Stimulated activated CD4-positive, alpha-beta T cell treated with anti-CD3 and anti-CD28 coated beads, TNF-alpha, amount 100 ng/mL, for 4 hours (primary cell): ENCODE measurements at regions not wholly inside any gene's neighbourhood (a gene's known extent, or its start where the extent isn't known, plus 50 kb on each side); places are given as distances from the start of the nearest gene placed in this dataset.
"Not testable (repeated sequence)": the region's sequence is repeated elsewhere in the genome, so short reads cannot be mapped to it uniquely, and the experiment has no call there.

ENCODE experiments used
- DNase-seq, 3 experiments: peaks; one replicate each; pipeline ENCODE4 v3.0.0-alpha.2; 2020; ENCODE audit warnings: low read depth in 3 of 3

DNA sequence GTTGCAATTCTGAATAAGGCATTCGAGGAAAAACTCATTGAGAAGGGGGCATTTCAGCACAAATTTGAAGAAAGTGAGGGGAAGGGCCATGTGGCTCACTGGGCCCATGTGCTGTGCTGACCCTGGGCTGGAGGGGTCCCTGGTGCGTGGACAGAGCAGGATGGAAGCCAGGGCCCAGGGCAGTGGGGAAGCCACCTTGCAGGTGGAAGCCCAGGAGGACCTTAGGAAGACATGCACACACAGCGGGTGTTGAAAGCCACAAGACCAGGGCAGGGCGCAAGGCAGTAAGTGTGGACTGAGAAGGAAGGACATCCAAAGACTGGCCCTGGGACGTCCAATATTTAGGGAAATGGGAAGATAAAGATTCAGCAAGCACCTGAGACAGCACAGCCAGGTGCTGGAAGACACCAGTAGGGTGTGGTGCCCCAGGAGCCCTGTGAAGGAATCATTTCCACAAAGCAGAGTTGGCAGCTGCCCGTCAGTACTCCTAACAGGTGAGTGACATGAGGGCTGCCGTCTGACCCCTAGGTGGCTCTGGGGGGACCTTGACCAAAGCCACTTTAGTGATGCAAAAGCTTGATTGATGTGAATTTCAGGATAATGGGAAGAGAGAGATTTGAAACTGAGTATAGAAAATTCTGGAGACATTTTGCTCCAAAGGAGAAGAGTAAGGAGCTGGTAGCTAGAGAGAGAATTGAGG, 254.4 kb upstream of the EXOC2 start:
- no peak for DNase-seq

DNA sequence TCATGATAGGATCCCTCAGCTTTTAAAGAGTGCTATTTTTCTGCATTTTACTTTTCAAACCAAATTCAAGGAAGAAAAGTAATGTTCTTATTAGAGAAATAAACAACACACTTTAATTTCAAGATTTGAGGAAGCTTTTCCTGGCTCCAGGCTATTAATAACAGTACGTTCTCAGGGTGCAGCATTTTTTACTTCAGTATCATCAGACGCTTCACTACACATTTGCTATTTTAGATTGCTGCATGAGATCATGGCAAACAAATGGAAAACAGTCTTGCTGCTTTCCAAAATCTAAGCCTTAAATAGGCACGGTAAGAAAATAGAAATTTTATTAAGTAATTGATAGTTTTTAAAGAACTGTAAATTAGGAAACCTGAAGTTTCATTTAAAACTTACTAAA, 253.6 kb upstream of the EXOC2 start:
- DNase-seq: no peak

DNA sequence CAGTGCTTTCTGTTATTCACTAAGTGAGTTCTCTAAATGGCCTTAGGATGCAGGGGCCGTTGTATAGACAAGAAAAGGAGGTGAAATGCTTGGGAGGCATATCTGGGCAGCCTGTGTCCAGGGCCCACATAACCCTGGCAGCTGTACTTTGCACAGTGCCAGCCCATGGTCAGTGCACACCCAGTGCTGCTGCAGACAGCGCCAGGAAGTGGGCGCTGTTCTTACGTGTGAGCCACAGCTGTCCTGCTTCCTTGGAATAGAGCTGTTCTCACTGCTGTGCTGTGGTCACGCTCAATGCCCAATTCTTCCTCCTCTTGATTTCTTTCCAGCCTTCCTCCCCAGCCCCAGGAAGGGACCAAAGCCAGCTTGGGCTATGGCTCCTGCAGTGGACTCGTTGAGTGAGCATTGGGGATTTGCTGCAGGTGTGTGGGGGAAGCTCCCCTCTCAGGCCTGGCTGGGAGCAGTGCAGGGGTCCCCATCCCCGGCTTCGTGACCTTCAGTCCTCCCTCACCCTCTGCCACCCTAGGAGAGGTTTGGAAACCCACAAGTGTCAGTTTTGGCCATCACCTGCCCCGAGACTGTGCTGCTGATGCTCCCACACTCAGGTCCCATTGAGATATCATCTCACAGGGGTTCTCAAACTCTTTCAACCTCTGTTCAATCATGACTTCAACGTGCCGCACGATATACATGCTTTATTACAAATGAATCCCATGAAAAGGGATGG, 246.8 kb upstream of the EXOC2 start:
- no peak for DNase-seq

DNA sequence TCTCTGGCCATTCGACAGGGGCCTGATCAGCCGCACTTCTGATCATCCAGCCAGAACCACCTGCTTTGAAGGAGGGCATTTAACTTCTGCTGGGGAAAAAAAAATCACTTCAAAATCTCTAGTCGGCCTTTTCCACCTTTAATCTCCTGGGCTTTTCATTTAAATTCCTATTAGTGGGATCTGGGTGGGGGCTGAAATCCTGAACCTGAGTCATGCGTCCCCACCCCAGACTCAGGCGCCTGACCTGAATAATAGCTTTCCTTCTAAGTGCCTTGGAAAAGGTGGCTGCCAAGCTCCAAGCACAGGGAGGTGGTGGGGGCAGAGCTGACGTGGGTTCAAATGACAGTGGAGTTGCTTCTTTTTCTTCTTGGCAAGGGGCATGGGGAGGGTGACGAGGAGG, 246.0 kb upstream of the EXOC2 start:
- DNase-seq: no peak

DNA sequence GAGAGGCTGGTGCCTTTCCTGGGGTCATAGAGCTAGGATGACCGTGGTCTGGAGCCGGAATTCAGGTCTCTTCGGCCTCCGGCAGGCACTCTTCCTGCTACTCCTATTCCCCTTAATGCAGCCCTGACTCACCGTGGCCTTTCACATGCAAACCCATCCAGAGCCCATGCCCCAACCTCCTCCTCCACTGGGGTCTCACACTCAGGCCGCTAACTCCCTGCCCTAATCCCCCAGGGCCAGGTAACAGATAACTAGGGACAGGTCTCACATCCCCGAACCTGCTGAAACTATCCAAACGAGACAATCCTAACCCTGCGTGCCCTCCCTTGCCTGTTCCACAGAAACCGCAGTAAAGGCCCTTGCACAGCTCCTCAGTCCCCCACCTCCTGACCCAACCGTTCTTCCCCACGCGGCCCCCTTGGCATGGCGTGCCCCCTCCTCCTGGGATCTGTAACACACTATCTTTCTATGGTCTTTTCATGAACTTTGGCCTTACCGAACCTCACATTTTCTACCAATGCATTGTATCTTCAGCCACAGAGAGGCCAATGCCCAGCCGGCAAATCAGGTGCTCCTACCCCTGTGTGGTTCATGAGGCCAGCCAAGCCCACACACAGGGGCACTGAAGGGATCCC, 245.4 kb upstream of the EXOC2 start:
- no peak for DNase-seq

DNA sequence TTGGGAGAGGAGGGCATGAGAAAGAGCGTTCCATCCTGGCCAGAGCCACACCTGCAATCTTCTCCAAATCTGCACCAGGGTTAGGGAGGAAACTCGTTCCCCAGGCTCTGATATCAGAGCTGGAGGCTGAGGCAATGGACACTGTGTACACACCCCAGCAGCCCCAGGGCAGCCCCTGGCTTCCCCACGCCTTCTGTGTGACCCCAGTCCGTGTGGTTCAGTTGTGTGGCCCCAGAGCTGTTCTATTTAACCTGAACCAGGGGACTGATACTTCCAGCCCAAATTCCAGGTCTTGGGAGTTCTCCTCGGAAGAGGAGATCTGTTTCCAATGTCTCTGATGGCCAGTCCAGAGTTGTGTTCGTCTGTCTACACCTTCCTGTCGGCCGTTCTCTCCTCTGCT, 242.6 kb upstream of the EXOC2 start:
- no peak for DNase-seq

DNA sequence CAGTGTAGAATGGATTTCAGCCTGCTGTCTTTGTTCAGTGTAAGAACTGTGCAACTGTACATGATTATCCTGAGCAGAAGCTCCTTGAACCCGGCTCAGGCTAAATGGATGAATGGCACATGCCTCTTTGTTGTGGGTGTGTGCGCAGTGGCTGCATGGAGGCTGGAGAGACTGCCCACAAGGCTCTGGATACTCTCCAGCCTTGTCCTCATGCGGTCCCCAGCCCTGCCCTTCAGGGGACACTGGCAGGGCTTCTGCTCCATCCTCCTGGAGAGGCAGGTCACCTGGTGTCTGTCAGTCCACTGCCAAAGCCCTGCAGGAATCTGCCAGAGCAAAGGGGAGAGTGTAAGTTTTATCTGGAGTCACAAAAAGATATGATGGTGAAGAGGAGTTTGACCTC, 241.7 kb upstream of the EXOC2 start:
- DNase-seq: no peak

DNA sequence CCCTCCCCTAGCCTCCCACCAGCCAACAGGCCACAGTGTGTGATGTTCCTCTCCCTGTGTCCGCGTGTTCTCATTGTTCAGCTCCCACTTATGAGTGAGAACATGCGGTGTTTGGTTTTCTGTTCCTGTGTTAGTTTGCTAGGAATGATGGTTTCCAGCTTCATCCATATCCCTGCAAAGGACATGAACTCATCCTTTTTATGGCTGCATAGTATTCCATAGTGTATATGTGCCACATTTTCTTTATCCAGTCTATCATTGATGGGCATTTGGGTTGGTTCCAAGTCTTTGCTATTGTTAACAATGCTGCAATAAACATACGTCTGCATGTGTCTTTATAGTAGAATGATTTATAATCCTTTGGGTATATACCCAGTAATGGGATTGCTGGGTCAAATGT, 239.0 kb upstream of the EXOC2 start:
- not testable (repeated sequence) for DNase-seq

DNA sequence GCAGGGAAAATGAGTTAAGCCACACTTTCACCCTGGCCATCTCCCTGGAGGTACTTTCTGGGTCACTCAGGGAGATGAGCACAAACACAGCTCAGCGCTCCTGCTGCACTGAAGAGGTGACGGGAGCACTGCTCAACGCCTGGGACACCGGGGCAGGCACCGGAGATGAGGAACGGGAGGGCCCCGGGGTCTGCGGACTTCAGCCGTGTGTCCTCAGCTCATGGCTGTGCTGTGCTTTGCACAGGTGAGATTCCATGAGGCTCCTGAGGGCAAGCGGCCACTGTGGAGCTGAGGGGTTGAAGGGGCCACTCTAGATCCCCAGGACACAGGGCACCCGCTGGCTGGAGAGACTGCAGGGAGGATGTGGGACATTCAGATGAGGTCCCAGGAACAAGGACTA, 234.2 kb upstream of the EXOC2 start:
- no peak for DNase-seq

DNA sequence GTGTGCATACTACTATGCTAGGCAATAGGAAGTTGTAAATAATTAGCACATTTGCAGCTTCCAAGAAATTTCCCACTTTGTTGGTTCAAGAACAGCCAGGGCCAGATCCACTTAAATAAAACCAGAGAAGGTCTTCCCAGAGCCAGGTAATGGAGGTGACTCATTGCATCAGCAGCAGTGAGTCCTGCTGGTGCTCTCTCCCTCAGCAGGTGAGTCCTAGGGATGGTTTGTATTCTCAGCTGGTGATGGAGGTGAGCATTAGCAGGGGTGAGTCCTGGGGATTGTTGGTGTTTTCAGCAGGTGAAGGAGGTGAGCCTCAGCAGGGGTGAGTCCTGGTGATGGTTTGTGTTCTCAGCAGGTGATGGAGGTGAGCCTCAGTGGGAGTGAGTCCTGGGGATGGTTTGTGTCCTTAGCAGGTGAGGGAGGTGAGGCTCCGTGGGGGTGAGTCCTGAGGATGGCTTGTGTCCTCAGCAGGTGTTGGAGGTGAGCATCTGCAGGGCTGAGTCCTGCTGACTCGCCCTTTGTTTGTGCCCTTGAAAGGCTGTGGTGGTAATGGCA, 232.8 kb upstream of the EXOC2 start:
- DNase-seq: no peak

DNA sequence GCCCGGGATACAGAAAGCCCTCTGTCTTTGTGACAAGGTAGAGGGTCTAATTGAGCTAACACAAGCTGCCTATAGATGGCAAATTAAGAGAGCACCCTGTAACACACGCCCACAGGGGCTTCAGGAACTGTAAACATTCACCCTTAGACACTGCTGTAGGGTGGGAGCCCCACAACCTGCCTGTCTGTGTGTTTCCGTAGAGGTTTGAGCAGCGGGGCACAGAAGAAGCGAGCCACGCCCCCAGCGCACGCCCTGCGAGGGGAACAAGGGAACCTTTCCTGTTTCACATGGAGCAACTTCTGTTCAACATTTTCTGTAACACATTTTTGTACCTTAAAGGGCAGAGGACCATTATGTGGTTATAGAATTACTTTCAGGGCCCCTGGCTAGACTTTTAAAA, 231.7 kb upstream of the EXOC2 start:
- no peak for DNase-seq

DNA sequence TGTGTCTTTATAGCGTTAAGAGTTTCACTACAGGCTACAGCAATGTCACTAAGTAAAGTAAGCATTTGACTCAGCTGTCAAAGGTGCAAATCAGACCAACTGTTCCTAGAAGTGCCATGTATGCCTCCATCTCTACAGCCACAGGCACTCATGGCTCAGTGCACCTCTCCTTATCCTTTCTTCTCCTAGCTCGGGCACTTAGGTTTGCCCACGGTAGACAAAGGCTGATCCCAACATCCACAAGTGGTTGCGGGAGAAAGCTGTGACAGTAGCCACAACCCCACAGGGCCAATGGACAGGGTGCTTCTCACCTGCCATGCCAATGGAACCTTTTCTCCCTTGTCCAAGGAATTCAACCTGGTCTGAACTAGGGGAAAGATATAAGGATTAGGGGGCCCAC, 228.5 kb upstream of the EXOC2 start:
- DNase-seq: no peak

DNA sequence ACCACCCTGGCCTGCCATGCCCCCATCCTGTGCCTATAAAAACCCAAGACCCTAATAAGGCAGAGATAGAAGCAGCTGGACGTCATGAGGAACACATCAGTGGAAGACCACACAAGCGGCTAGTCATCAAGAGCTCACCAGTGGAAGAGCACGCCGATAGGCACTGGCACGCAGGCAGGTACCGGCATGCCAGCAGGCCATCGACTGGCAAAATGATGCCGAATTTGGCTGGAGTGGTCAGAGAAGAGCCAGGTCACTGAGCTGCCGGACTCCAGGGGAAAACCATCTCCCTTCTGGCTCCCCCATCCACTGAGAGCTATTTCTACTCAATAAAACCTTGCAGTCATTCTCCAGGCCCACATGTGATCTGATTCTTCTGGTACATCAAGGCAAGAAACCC, 227.6 kb upstream of the EXOC2 start:
- DNase-seq: no peak

DNA sequence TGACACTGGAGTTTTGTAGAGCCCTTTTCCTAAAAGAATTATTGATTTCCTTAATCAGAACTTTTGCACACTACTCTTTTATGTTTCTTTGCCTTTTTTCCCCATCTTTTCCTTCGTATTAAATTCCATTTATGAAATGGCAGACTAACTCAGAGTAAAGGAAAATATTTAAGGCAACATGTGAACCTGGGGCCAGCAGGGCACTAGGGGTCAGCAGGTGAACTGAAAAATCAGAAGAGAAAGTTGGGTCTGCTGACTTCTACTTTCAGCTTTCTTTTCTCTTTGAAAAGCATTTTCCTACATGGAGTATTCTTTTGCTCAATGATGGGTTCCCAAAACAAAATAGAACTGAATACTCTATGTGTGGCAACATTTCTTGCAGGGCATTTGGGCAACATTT, 226.6 kb upstream of the EXOC2 start:
- DNase-seq: no peak

DNA sequence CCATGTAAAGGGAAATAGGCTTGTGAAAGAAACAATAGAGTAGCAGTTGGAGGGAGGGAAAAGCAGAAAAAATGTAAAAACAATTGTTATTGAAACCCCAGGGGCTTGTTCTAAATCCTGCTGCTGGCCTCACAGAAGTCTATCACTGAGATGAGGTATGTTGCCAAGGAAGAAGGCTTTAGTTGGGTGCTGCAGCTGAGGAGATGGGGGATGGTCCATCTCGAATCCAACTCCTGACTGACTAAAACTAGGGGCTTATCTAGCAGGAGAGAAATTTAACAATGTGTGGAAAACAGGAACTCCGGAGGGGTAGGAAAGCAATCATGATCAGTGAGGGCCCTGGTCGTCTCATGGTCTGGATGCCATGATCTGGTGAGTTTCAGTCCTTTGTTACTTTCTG, 225.0 kb upstream of the EXOC2 start:
- no peak for DNase-seq

DNA sequence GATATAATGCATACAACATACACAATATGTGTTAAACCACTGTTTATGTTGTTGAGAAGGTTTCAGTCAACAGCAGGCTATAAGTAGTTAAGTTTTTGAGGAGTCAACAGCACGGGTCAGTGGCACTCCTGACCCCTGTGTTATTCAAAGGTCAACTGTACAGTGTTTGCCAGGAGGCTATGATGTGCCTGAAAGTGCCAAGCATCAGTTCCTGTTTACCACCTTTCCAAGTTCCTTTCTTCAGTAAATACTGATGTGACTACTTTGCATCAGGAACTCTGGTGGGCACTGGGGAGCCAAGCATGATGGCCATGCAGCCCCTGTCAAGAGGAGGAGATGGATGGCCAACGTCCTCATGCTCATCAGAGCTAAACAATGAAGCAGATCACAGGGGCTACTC, 224.4 kb upstream of the EXOC2 start:
- DNase-seq: no peak

DNA sequence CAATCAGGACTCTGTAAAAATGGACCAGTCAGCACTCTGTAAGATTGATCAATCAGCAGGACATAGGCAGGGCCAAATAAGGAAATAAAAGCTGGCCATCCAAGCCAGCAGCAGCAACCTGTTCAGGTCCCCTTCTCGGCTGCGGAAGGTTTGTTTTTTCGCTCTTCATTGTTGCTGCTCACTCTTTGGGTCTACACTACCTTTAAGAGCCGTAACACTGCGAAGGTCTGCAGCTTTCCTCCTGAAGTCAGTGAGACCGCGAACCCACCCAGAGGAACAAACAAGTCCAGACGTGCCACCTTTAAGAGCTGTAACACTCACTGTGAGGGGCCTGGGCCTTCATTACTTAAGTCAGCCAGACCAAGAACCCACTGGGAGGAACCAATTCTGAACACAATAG, 223.2 kb upstream of the EXOC2 start:
- no peak for DNase-seq

DNA sequence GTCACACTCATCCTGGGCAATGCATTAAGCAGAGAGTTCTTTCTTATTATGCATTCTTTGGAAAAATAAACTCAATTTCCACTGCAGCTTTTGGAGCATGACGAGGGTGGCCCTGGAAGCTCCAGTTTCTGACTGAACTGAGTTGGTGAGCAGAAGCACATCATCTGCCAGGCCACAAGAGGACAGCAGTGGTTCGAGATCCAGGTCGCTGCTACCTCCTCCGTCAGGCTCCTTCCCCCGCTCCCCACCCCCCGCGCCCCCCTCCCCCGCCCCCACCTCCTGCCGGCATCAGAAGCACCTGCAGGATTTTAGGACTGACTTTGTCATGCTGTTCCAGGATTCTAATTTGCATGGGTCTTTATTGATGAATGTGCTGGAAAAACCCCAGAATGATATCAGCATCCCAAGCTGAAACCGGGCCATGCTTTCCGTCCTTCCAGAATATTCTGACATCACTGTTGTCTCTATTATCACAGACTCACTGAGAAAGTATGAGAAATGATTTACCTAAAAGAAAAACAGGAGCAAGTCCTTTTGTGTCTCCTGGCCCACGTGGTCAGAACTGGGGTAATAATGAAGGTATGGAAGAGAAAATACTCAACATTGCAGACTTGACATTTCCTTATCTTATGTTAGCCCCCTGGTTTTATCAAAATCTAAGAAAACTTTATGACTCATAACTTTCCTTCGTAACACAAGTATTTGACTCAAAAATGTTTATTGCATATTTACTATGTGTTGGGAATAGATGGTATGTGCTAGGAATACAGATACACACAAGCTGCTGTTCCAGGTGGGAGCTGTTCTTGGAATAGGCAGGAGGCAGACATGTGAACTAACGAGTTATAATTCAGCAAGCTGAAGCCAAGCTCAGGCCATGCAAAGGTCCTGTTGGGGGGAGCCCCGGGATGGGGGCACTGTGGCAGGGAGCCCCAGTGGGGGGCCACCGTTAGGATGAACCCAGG, 220.2 kb upstream of the EXOC2 start:
- no peak for DNase-seq

DNA sequence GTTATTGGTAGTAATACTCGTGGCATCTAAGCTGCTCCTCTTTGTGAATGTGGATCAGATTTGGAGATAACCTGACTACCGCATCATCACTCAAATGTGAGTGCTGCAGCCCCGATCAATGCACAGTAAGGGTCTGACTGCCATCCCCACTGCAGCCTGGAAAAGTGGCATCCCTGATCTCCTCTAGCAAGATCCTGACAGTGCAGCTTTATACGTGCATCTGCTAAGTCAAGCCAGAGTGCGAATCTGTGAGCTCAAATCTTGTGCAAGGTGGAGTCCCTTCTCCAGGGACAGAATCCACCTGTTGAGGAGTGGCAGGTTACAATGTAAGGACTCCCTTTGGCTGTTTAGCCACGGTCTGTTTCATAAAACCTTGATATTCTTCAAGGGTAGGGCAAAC, 215.0 kb upstream of the EXOC2 start:
- no peak for DNase-seq

DNA sequence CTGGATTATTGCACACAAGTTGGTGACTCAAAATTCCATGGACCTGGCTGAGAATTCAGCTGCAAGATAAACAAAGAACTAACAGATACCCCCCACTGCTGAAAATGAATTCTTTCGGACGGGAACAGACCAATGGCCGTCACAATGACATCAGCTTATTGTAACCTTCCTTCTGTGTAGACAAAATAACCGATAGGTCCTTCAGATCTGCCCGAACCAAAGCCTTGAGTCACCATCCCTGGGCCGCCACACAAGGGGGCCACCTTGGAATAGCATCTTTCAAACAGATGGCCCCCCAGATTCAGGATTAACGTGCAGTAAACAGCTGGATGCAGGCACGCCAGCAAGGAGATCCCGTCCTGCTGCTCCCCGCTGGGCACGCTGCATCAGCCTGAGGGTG, 214.0 kb upstream of the EXOC2 start:
- no peak for DNase-seq

DNA sequence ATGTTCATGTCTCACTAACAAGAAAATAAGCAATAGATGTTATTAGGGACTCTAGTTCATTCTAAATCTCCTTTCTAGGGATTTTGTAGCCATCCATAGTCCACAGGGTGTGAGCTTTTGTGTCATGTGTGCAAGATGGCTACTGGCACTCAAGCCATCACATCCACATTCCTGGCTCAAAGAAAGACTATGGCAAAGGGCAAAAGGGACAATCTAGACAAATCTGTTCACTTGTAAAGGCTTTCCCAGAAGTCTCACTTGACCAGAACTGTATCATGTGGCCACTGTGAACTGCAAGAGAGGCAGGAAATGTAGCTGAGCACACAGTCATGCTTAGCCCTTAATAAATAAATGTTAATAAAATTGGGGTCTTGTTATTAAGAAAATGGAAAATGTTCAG, 212.6 kb upstream of the EXOC2 start:
- DNase-seq: no peak

DNA sequence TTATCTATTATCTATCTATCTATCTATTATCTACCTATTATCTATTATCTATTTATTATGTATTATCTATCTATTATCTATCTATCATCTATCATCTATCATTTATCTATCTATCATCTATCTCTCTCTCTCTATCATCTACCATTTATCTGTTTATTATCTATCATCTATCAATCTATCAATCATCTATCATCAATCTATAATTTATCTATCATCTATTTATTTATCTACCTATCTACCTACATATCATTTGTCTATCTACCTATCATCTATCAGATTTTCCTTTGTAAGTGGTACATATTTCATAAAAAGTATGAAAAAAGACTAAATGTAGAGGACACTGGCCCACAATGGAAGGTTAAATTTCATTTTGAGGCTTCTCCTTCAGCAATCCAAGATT, 212.1 kb upstream of the EXOC2 start:
- DNase-seq: no peak
